ENCODE measurements at regions not wholly inside any gene's neighbourhood (a gene's known extent, or its start where the extent isn't known, plus 50 kb on each side); places are given as distances from the start of the nearest gene placed in this dataset.

GRCh38 chr3:13167064-13167743 lies 94.0 kb upstream of the IQSEC1 start:
- Histone ChIP-seq H3K79me2 (ENCODE audit: insufficient read depth) (no peaks in the 10 kb centered on the region), H3K9ac (no peak overlapping the region), H2AFZ (no peak overlapping the region), H3K9me3 (ENCODE audit: low read depth) (no peaks in the 10 kb centered on the region), H3K36me3 (ENCODE audit: low read depth) (no peaks in the 10 kb centered on the region), H3K4me2 (ENCODE audit: unreplicated experiment) (no peak overlapping the region), H4K20me1 (ENCODE audit: insufficient read depth) (no peaks in the 10 kb centered on the region), H3K27me3 (replicated peaks; ENCODE audit: insufficient read depth) (peaks cover 5% of the 10 kb centered on the region; the same call in 1 of the 2 replicates), H3F3A (ENCODE audit: insufficient read depth) (no peaks in the 10 kb centered on the region), H3K4me1 (ENCODE audit: insufficient read depth) (no peaks in the 10 kb centered on the region), H3K4me3 (no peak overlapping the region), H3K9me2 (ENCODE audit: insufficient read depth) (no peaks in the 10 kb centered on the region), H3K27ac (no peak overlapping the region)
- WGBS, 2 experiments (ENCODE audit: low coverage in 1 of 2, low lambda C conversion rate in 2 of 2, missing lambda C conversion rate in 2 of 2), result 22 to 24% methylated on average over 11 of the region's 11 CpGs
- in situ Hi-C loops (cut with MboI), result no loop called here
- TF ChIP-seq EZH2phosphoT487 (IDR thresholded peaks at IDR 0.05; ENCODE audit: insufficient read depth, low read depth) (no peak), EZH2 (IDR thresholded peaks at IDR 0.05; ENCODE audit: insufficient read depth, poor library complexity, severe bottlenecking) (no peak)
- no peak for DNase-seq

GRCh38 chr3:13166243-13167063 lies 93.2 kb upstream of the IQSEC1 start:
- DNase-seq, result no peak
- Histone ChIP-seq H3K36me3 (ENCODE audit: low read depth) (no peaks in the 10 kb centered on the region), H3K4me2 (ENCODE audit: unreplicated experiment) (no peak overlapping the region), H3F3A (ENCODE audit: insufficient read depth) (no peaks in the 10 kb centered on the region), H3K4me1 (ENCODE audit: insufficient read depth) (no peaks in the 10 kb centered on the region), H3K79me2 (ENCODE audit: insufficient read depth) (no peaks in the 10 kb centered on the region), H3K27me3 (replicated peaks; ENCODE audit: insufficient read depth) (peaks cover 5% of the 10 kb centered on the region; the same call in 1 of the 2 replicates), H2AFZ (no peak overlapping the region), H3K4me3 (no peak overlapping the region), H3K27ac (no peak overlapping the region), H3K9me3 (ENCODE audit: low read depth) (no peaks in the 10 kb centered on the region), H4K20me1 (ENCODE audit: insufficient read depth) (no peaks in the 10 kb centered on the region), H3K9me2 (ENCODE audit: insufficient read depth) (no peaks in the 10 kb centered on the region), H3K9ac (no peak overlapping the region)
- TF ChIP-seq EZH2 (IDR thresholded peaks at IDR 0.05; ENCODE audit: insufficient read depth, poor library complexity, severe bottlenecking), result no peak
- no peak for TF ChIP-seq EZH2phosphoT487 (IDR thresholded peaks at IDR 0.05; ENCODE audit: insufficient read depth, low read depth)
- in situ Hi-C loops (cut with MboI), result no loop called here
- WGBS, 2 experiments (ENCODE audit: low coverage in 1 of 2, low lambda C conversion rate in 2 of 2, missing lambda C conversion rate in 2 of 2), result 42 to 47% methylated on average over 13 of the region's 13 CpGs

GRCh38 chr3:13165576-13165975 lies 92.3 kb upstream of the IQSEC1 start:
- H3K36me3 ChIP-seq (ENCODE audit: low read depth), result no peaks in the 10 kb centered on the region
- no peak for TF ChIP-seq EZH2phosphoT487 (IDR thresholded peaks at IDR 0.05; ENCODE audit: insufficient read depth, low read depth)
- no peak for TF ChIP-seq EZH2 (IDR thresholded peaks at IDR 0.05; ENCODE audit: insufficient read depth, poor library complexity, severe bottlenecking)
- H3K9ac ChIP-seq, result no peak overlapping the region
- no peaks in the 10 kb centered on the region for H3K9me2 ChIP-seq (ENCODE audit: insufficient read depth)
- no peak for DNase-seq
- in situ Hi-C loops (cut with MboI), result no loop called here
- no peaks in the 10 kb centered on the region for H3F3A ChIP-seq (ENCODE audit: insufficient read depth)
- peaks cover 5% of the 10 kb centered on the region; the same call in 1 of the 2 replicates for H3K27me3 ChIP-seq (replicated peaks; ENCODE audit: insufficient read depth)
- H2AFZ ChIP-seq, result no peak overlapping the region
- no peaks in the 10 kb centered on the region for H3K79me2 ChIP-seq (ENCODE audit: insufficient read depth)
- no peak overlapping the region for H3K4me3 ChIP-seq
- 44 to 59% methylated on average over 8 to 9 of the region's 9 CpGs for WGBS, 2 experiments (ENCODE audit: low coverage in 1 of 2, low lambda C conversion rate in 2 of 2, missing lambda C conversion rate in 2 of 2)
- H3K27ac ChIP-seq, result no peak overlapping the region
- H3K9me3 ChIP-seq (ENCODE audit: low read depth), result no peaks in the 10 kb centered on the region
- no peaks in the 10 kb centered on the region for H4K20me1 ChIP-seq (ENCODE audit: insufficient read depth)
- no peak overlapping the region for H3K4me2 ChIP-seq (ENCODE audit: unreplicated experiment)
- H3K4me1 ChIP-seq (ENCODE audit: insufficient read depth), result no peaks in the 10 kb centered on the region

- H3F3A ChIP-seq (ENCODE audit: insufficient read depth), result no peaks in the 10 kb centered on the region
- WGBS, 2 experiments (ENCODE audit: low coverage in 1 of 2, low lambda C conversion rate in 2 of 2, missing lambda C conversion rate in 2 of 2), result 37 to 39% methylated on average over 9 of the region's 9 CpGs
Observed at GRCh38 chr3:13164893-13165492, 91.8 kb upstream of the IQSEC1 start.

More at GRCh38 chr3:13164893-13165492, 91.8 kb upstream of the IQSEC1 start:
- Histone ChIP-seq H3K27me3 (replicated peaks; ENCODE audit: insufficient read depth) (peaks cover 5% of the 10 kb centered on the region; the same call in 1 of the 2 replicates), H3K36me3 (ENCODE audit: low read depth) (no peaks in the 10 kb centered on the region), H3K9ac (no peak overlapping the region), H3K4me2 (ENCODE audit: unreplicated experiment) (no peak overlapping the region), H3K9me3 (ENCODE audit: low read depth) (no peaks in the 10 kb centered on the region), H3K27ac (no peak overlapping the region), H3K4me3 (no peak overlapping the region), H2AFZ (no peak overlapping the region), H3K9me2 (ENCODE audit: insufficient read depth) (no peaks in the 10 kb centered on the region), H3K4me1 (ENCODE audit: insufficient read depth) (no peaks in the 10 kb centered on the region), H3K79me2 (ENCODE audit: insufficient read depth) (no peaks in the 10 kb centered on the region), H4K20me1 (ENCODE audit: insufficient read depth) (no peaks in the 10 kb centered on the region)
- in situ Hi-C loops (cut with MboI), result no loop called here
- TF ChIP-seq EZH2phosphoT487 (IDR thresholded peaks at IDR 0.05; ENCODE audit: insufficient read depth, low read depth) (no peak), EZH2 (IDR thresholded peaks at IDR 0.05; ENCODE audit: insufficient read depth, poor library complexity, severe bottlenecking) (no peak)
- DNase-seq, result no peak
